Neural cell (in vitro differentiated cells): ENCODE measurements at regions not wholly inside any gene's neighbourhood (a gene's known extent, or its start where the extent isn't known, plus 50 kb on each side); places are given as distances from the start of the nearest gene placed in this dataset.

ENCODE experiments used
- H2AFZ ChIP-seq: fragments of 200-600, 300-800 bp; sonication (generic), shearing (Covaris generic); 2 replicates; pipeline ENCODE4 v1.6.0; 2014; ENCODE audit warnings: low read depth, mild to moderate bottlenecking, antibody characterized with exemption, low read length, moderate library complexity
- H3F3A ChIP-seq: fragments of 200-600 bp; shearing (Covaris generic); 2 replicates; pipeline ENCODE4 v1.6.1; 2016; ENCODE audit warnings: mild to moderate bottlenecking, moderate library complexity, mixed read lengths, antibody characterized with exemption, low read length; ENCODE audit not compliant: insufficient read depth, poor library complexity, severe bottlenecking
- H3K27ac ChIP-seq: fragments of 200-600, 300-800 bp; sonication (generic), shearing (Covaris generic); 2 replicates; pipeline ENCODE4 v1.5.1; 2014; ENCODE audit warnings: mild to moderate bottlenecking, low read length, moderate library complexity
- H3K27me3 ChIP-seq: fragments of 300-800, 200-600 bp; sonication (generic), shearing (Covaris generic); 2 replicates; pipeline ENCODE4 v1.6.0; 2014; ENCODE audit warnings: mild to moderate bottlenecking, low read depth, low read length, moderate library complexity; ENCODE audit not compliant: insufficient read depth
- H3K36me3 ChIP-seq: fragments of 300-800, 200-600 bp; sonication (generic), shearing (Covaris generic); 2 replicates; pipeline ENCODE4 v1.5.1; 2014; ENCODE audit warnings: mild to moderate bottlenecking, antibody characterized with exemption, low read length, moderate library complexity; ENCODE audit not compliant: insufficient read depth
- H3K4me2 ChIP-seq: fragments of 300-800, 200-600 bp; sonication (generic), shearing (Covaris generic); 2 replicates; pipeline ENCODE4 v1.6.0; 2014; ENCODE audit warnings: mild to moderate bottlenecking, low read length
- H3K4me3 ChIP-seq: fragments of 300-800, 200-600 bp; sonication (generic), shearing (Covaris generic); 2 replicates; pipeline ENCODE4 v1.5.1; 2014; ENCODE audit warnings: mild to moderate bottlenecking, low read length, moderate library complexity
- H3K79me2 ChIP-seq: fragments of 200-600 bp; shearing (Covaris generic); replicated peaks from 2 replicates; pipeline ENCODE4 v1.6.0; 2014; ENCODE audit warnings: mild to moderate bottlenecking, low read length, moderate library complexity; ENCODE audit not compliant: insufficient read depth
- H3K9ac ChIP-seq: fragments of 300-800, 200-600 bp; sonication (generic), shearing (Covaris generic); 2 replicates; pipeline ENCODE4 v1.6.1; 2016; ENCODE audit warnings: mild to moderate bottlenecking, low read length, mixed read lengths
- H3K9me2 ChIP-seq: fragments of 200-600 bp; shearing (Covaris generic); 2 replicates; pipeline ENCODE4 v1.6.1; 2016; ENCODE audit warnings: mild to moderate bottlenecking, low read length, mixed read lengths; ENCODE audit not compliant: insufficient read depth
- H3K9me3 ChIP-seq: fragments of 200-600, 300-800 bp; sonication (generic), shearing (Covaris generic); 2 replicates; pipeline ENCODE4 v1.6.1; 2016; ENCODE audit warnings: mild to moderate bottlenecking, mixed run types, low read length, moderate library complexity, mixed read lengths
- H4K20me1 ChIP-seq: fragments of 200-600 bp; shearing (Covaris generic); 2 replicates; pipeline ENCODE4 v1.6.1; 2016; ENCODE audit warnings: mild to moderate bottlenecking, mixed run types; ENCODE audit not compliant: insufficient read depth
- EP300 ChIP-seq: fragments of 450-650 bp; conservative IDR thresholded peaks from 2 replicates; pipeline ENCODE4 v1.6.1; 2014; ENCODE audit warnings: antibody characterized with exemption, mild to moderate bottlenecking, moderate library complexity; ENCODE audit not compliant: poor library complexity, severe bottlenecking
- EZH2 ChIP-seq: fragments of 200-600, 300-800 bp; shearing (Covaris generic), sonication (generic); IDR thresholded peaks from 2 replicates; pipeline ENCODE4 v1.6.1; 2014; ENCODE audit warnings: antibody characterized with exemption, low read length, borderline replicate concordance, mild to moderate bottlenecking; ENCODE audit not compliant: insufficient read depth, poor library complexity, severe bottlenecking
- MXI1 ChIP-seq: fragments of 450-650 bp; conservative IDR thresholded peaks from 2 replicates; pipeline ENCODE4 v1.6.1; 2014; ENCODE audit warnings: antibody characterized with exemption, mild to moderate bottlenecking; ENCODE audit not compliant: poor library complexity, severe bottlenecking
- POLR2AphosphoS5 ChIP-seq: IDR thresholded peaks from 2 replicates; pipeline ENCODE4 v1.6.1; 2012
- RAD21 ChIP-seq: fragments of 450-650 bp; conservative IDR thresholded peaks from 2 replicates; pipeline ENCODE4 v1.6.1; 2014; ENCODE audit warnings: antibody characterized with exemption, mild to moderate bottlenecking, moderate library complexity
- SMC3 ChIP-seq: fragments of 450-650 bp; conservative IDR thresholded peaks from 2 replicates; pipeline ENCODE4 v1.6.1; 2014; ENCODE audit warnings: antibody characterized with exemption, mild to moderate bottlenecking, moderate library complexity; ENCODE audit not compliant: poor library complexity
- TAF1 ChIP-seq: IDR thresholded peaks from 2 replicates; pipeline ENCODE4 v1.6.1; 2012; ENCODE audit warnings: low read depth
- TF ChIP-seq, protein P1 (sequence below): IDR thresholded peaks from 2 replicates; pipeline ENCODE4 v1.6.1; 2012; ENCODE audit warnings: borderline replicate concordance
- TF ChIP-seq, protein P2 (sequence below): fragments of 450-650 bp; IDR thresholded peaks from 2 replicates; pipeline ENCODE4 v1.5.1; 2014; ENCODE audit warnings: antibody characterized with exemption, mild to moderate bottlenecking, moderate library complexity; ENCODE audit not compliant: poor library complexity, severe bottlenecking

DNA sequence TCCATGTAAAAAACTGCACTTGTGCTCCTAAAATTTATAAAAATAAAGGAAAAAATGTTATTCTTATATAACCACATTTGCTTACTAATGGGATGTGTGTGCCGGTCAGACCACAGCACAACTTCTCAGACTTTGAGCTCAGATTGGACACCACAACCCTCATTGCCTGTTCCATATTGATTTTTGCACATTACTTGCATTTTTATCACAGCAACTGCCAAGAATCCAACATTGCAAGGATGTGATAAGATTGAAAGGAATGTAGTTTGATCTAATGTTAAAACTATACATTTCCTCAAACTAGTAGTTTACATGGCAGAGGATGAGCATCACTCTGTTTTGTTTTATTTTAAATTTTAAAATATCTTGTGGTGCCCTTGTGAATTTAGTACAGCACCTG, 227.8 kb downstream of the KDR start:
- no peak overlapping the region for H3K4me2 ChIP-seq
- no peaks in the 10 kb centered on the region for H3K36me3 ChIP-seq
- no peaks in the 10 kb centered on the region for H3K27me3 ChIP-seq
- no peak overlapping the region for H3K27ac ChIP-seq
- TF ChIP-seq EZH2 (no peak), TAF1 (no peak), MXI1 (no peak), POLR2AphosphoS5 (no peak), RAD21 (no peak), SMC3 (no peak), EP300 (no peak)
- TF ChIP-seq, protein P1, sequence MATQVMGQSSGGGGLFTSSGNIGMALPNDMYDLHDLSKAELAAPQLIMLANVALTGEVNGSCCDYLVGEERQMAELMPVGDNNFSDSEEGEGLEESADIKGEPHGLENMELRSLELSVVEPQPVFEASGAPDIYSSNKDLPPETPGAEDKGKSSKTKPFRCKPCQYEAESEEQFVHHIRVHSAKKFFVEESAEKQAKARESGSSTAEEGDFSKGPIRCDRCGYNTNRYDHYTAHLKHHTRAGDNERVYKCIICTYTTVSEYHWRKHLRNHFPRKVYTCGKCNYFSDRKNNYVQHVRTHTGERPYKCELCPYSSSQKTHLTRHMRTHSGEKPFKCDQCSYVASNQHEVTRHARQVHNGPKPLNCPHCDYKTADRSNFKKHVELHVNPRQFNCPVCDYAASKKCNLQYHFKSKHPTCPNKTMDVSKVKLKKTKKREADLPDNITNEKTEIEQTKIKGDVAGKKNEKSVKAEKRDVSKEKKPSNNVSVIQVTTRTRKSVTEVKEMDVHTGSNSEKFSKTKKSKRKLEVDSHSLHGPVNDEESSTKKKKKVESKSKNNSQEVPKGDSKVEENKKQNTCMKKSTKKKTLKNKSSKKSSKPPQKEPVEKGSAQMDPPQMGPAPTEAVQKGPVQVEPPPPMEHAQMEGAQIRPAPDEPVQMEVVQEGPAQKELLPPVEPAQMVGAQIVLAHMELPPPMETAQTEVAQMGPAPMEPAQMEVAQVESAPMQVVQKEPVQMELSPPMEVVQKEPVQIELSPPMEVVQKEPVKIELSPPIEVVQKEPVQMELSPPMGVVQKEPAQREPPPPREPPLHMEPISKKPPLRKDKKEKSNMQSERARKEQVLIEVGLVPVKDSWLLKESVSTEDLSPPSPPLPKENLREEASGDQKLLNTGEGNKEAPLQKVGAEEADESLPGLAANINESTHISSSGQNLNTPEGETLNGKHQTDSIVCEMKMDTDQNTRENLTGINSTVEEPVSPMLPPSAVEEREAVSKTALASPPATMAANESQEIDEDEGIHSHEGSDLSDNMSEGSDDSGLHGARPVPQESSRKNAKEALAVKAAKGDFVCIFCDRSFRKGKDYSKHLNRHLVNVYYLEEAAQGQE, result no peak
- TF ChIP-seq, protein P2, sequence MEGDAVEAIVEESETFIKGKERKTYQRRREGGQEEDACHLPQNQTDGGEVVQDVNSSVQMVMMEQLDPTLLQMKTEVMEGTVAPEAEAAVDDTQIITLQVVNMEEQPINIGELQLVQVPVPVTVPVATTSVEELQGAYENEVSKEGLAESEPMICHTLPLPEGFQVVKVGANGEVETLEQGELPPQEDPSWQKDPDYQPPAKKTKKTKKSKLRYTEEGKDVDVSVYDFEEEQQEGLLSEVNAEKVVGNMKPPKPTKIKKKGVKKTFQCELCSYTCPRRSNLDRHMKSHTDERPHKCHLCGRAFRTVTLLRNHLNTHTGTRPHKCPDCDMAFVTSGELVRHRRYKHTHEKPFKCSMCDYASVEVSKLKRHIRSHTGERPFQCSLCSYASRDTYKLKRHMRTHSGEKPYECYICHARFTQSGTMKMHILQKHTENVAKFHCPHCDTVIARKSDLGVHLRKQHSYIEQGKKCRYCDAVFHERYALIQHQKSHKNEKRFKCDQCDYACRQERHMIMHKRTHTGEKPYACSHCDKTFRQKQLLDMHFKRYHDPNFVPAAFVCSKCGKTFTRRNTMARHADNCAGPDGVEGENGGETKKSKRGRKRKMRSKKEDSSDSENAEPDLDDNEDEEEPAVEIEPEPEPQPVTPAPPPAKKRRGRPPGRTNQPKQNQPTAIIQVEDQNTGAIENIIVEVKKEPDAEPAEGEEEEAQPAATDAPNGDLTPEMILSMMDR, result no peak
- no peaks in the 10 kb centered on the region for H4K20me1 ChIP-seq
- no peaks in the 10 kb centered on the region for H3K9me2 ChIP-seq
- H3F3A ChIP-seq, result no peaks in the 10 kb centered on the region
- H3K9me3 ChIP-seq, result no peaks in the 10 kb centered on the region
- no peak overlapping the region for H2AFZ ChIP-seq
- H3K9ac ChIP-seq, result no peak overlapping the region
- H3K79me2 ChIP-seq, result no peaks in the 10 kb centered on the region
- no peak overlapping the region for H3K4me3 ChIP-seq

DNA sequence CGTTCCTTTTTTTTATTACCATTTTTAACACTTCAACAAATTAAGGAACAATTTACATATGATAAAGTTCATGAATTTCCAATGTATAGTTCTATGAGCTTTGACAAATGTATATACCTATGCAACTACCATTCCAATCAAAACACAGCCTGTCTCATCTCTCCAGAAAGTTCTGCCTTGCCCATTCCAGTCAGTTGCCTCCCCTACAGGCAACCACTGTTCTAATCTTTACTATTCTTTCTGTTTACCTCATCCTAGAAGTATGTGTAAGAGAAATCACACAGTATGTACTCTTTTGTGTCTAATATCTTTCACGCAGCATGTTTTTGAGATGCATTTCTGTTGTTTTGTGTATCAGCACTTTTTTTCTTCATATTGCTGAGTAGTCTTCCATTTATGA, 224.9 kb downstream of the KIT start:
- H3K9me3 ChIP-seq, result no peaks in the 10 kb centered on the region
- H4K20me1 ChIP-seq, result no peaks in the 10 kb centered on the region
- no peak overlapping the region for H2AFZ ChIP-seq
- H3K4me2 ChIP-seq, result no peak overlapping the region
- no peak overlapping the region for H3K9ac ChIP-seq
- H3K27me3 ChIP-seq, result no peaks in the 10 kb centered on the region
- H3F3A ChIP-seq, result no peaks in the 10 kb centered on the region
- no peaks in the 10 kb centered on the region for H3K36me3 ChIP-seq
- no peak for TF ChIP-seq POLR2AphosphoS5
- TF ChIP-seq, protein P1, result no peak
- TF ChIP-seq, protein P2, result no peak
- no peaks in the 10 kb centered on the region for H3K79me2 ChIP-seq
- no peak overlapping the region for H3K27ac ChIP-seq
- H3K4me3 ChIP-seq, result no peak overlapping the region
- H3K9me2 ChIP-seq, result no peaks in the 10 kb centered on the region
